ENCODE measurements at regions not wholly inside any gene's neighbourhood (a gene's known extent, or its start where the extent isn't known, plus 50 kb on each side); places are given as distances from the start of the nearest gene placed in this dataset.

GRCh38 chr5:17690473-17690872 is 56.2 kb downstream of the TAF11L14 start:
- ATAC-seq (no peak), DNase-seq (no peak)
- Mint-ChIP-seq H3K9me3 (ENCODE audit: insufficient read depth) (no peaks in the 10 kb centered on the region), H3K4me3 (no peak overlapping the region), H3K36me3 (ENCODE audit: low read depth) (no peaks in the 10 kb centered on the region), H3K27me3 (ENCODE audit: low read depth) (no peaks in the 10 kb centered on the region), H3K27ac (no peak overlapping the region), H3K4me1 (ENCODE audit: low read depth) (no peaks in the 10 kb centered on the region)
- POLR2A ChIA-PET: no interaction called here
- CTCF ChIA-PET: no interaction called here

DNA sequence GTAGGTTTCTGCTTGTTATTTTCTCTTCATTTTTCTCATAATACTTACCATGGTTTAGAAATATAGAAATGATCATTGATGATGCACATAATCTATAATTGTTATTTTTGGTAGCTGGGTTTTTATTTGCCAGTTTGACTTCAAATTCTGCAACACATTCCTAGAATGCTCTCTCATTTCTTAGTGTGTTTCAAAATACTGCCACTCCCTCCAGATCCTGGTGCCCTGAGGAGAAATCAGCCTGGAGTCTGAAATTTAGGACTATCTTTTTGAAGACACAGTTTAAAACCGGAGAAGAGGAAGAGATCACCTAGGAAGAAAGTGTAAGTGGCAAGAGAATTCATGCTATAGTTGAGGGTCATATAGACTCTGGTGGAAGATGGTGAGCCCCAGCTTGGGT is 57.5 kb downstream of the TAF11L14 start:
- ATAC-seq (no peak), DNase-seq (no peak)
- H3K4me3 Mint-ChIP-seq: no peak overlapping the region
- no peaks in the 10 kb centered on the region for H3K27me3 Mint-ChIP-seq (ENCODE audit: low read depth)
- no peaks in the 10 kb centered on the region for H3K36me3 Mint-ChIP-seq (ENCODE audit: low read depth)
- ChIA-PET POLR2A (no interaction called here), CTCF (no interaction called here)
- H3K9me3 Mint-ChIP-seq (ENCODE audit: insufficient read depth): no peaks in the 10 kb centered on the region
- H3K27ac Mint-ChIP-seq: no peak overlapping the region
- no peaks in the 10 kb centered on the region for H3K4me1 Mint-ChIP-seq (ENCODE audit: low read depth)

GRCh38 chr5:17694371-17694770 is 60.1 kb downstream of the TAF11L14 start:
- Mint-ChIP-seq H3K4me3 (no peak overlapping the region), H3K9me3 (ENCODE audit: insufficient read depth) (no peaks in the 10 kb centered on the region), H3K36me3 (ENCODE audit: low read depth) (no peaks in the 10 kb centered on the region), H3K27me3 (ENCODE audit: low read depth) (no peaks in the 10 kb centered on the region), H3K27ac (no peak overlapping the region), H3K4me1 (ENCODE audit: low read depth) (no peaks in the 10 kb centered on the region)
- DNase-seq: no peak
- no peak for ATAC-seq
- ChIA-PET POLR2A (no interaction called here), CTCF (no interaction called here)

DNA sequence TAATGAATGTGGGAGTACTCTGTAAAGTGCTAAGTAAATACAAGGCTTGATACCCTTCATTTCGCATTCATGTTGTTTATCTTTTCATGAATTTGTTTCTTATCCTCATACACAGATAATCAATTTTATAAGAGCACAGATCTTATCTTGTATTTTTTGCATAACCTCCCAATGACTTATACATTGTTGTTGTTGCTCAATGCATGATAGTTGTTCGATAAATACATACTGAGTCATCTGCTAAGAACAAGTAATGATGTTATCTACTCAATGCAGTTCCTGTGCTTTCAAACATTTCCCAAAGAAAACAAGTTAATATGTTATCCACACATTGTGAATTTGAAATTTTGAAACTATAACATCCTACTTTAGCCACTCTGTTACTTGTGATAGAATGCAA is 60.7 kb downstream of the TAF11L14 start:
- no peaks in the 10 kb centered on the region for H3K27me3 Mint-ChIP-seq (ENCODE audit: low read depth)
- H3K36me3 Mint-ChIP-seq (ENCODE audit: low read depth): no peaks in the 10 kb centered on the region
- ATAC-seq: no peak
- no peaks in the 10 kb centered on the region for H3K4me1 Mint-ChIP-seq (ENCODE audit: low read depth)
- no peak for DNase-seq
- no peaks in the 10 kb centered on the region for H3K9me3 Mint-ChIP-seq (ENCODE audit: insufficient read depth)
- CTCF ChIA-PET: no interaction called here
- no peak overlapping the region for H3K27ac Mint-ChIP-seq
- H3K4me3 Mint-ChIP-seq: no peak overlapping the region
- POLR2A ChIA-PET: no interaction called here

GRCh38 chr5:17696627-17697026 is 62.4 kb downstream of the TAF11L14 start:
- no peaks in the 10 kb centered on the region for H3K36me3 Mint-ChIP-seq (ENCODE audit: low read depth)
- H3K9me3 Mint-ChIP-seq (ENCODE audit: insufficient read depth): no peaks in the 10 kb centered on the region
- no peaks in the 10 kb centered on the region for H3K27me3 Mint-ChIP-seq (ENCODE audit: low read depth)
- no peak overlapping the region for H3K27ac Mint-ChIP-seq
- DNase-seq (no peak), ATAC-seq (no peak)
- CTCF ChIA-PET: no interaction called here
- no peak overlapping the region for H3K4me3 Mint-ChIP-seq
- POLR2A ChIA-PET: no interaction called here
- no peaks in the 10 kb centered on the region for H3K4me1 Mint-ChIP-seq (ENCODE audit: low read depth)

DNA sequence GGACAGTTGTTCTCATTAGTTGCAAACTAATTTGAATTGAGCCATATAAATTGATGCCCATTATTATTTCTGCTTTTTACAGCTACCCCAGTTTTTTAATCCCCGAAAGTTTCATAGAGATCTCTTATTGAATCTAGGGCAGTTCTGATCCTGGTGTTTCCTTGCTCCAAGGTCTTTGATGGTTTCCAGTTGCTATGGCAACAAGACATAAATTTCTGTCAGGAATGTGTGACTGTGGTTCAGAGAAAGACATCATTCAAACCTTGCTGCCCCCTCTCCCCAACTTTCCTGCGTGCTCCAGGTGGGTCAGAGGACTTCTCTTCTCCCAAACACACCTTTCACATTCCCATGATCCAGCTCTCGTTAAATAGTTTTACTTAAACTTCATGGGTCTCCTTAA is 63.4 kb downstream of the TAF11L14 start:
- ChIA-PET POLR2A (no interaction called here), CTCF (no interaction called here)
- ATAC-seq: no peak
- H3K4me1 Mint-ChIP-seq (ENCODE audit: low read depth): no peaks in the 10 kb centered on the region
- DNase-seq: no peak
- no peak overlapping the region for H3K4me3 Mint-ChIP-seq
- H3K36me3 Mint-ChIP-seq (ENCODE audit: low read depth): no peaks in the 10 kb centered on the region
- no peaks in the 10 kb centered on the region for H3K9me3 Mint-ChIP-seq (ENCODE audit: insufficient read depth)
- no peak overlapping the region for H3K27ac Mint-ChIP-seq
- no peaks in the 10 kb centered on the region for H3K27me3 Mint-ChIP-seq (ENCODE audit: low read depth)

DNA sequence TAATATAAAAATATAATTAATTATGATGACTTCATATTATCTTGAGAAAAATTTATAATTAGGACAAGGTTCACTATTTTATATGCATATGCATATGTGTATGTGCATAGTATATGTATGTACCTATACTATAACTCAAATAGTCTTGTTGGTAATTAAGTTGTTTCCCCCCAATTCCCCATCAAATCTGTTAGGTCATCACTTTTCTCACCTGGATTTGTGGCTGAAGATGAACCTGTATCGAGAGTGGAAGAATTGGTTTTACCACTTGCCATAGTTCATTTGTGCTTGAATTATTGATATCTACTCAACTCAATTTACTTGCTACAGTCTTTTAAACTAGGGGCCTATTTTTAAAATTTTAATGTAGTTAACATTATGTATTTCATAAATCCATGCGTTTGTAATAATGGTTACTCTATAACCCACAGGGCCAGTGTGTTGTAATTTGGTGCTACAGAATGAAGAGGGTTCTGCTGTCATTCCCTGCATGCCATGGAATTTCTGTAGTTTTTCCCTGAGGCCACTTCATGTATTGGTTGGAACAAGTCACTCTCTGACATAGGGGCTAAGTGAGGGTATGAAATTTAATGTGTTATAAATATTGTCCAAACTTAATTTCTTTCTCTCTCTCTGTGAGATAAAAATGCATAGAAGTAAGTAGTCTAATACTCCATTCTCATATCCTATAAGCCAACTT is 74.9 kb downstream of the TAF11L14 start:
- peaks cover 20% of the 10 kb centered on the region for H3K9me3 Mint-ChIP-seq (ENCODE audit: insufficient read depth)
- H3K27ac Mint-ChIP-seq: no peak overlapping the region
- ATAC-seq (no peak), DNase-seq (no peak)
- H3K4me1 Mint-ChIP-seq (ENCODE audit: low read depth): no peaks in the 10 kb centered on the region
- ChIA-PET CTCF (no interaction called here), POLR2A (no interaction called here)
- no peaks in the 10 kb centered on the region for H3K27me3 Mint-ChIP-seq (ENCODE audit: low read depth)
- H3K36me3 Mint-ChIP-seq (ENCODE audit: low read depth): no peaks in the 10 kb centered on the region
- H3K4me3 Mint-ChIP-seq: no peak overlapping the region

DNA sequence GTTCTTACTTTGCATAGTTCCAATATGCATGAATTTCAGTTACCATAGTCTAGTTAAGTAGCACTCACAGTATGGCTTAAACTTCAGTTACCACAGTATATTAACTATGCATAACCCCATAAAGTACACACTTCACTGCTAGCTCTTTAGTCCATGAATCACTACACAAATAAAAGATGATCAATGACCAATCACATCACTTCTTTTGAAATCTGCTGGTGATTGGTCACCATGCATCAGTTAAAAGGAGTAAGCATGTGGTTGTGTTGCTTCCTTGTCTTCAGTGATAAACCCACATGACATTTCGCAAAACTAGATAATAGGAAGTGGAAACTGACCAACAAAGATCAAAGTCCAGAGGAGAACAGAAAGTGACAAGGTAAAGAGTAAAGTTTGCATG is 79.0 kb downstream of the TAF11L14 start:
- POLR2A ChIA-PET: no interaction called here
- Mint-ChIP-seq H3K27ac (no peak overlapping the region), H3K4me1 (ENCODE audit: low read depth) (no peaks in the 10 kb centered on the region), H3K4me3 (no peak overlapping the region), H3K36me3 (ENCODE audit: low read depth) (no peaks in the 10 kb centered on the region), H3K9me3 (ENCODE audit: insufficient read depth) (peaks cover 20% of the 10 kb centered on the region), H3K27me3 (ENCODE audit: low read depth) (no peaks in the 10 kb centered on the region)
- CTCF ChIA-PET: no interaction called here
- DNase-seq (no peak), ATAC-seq (no peak)

DNA sequence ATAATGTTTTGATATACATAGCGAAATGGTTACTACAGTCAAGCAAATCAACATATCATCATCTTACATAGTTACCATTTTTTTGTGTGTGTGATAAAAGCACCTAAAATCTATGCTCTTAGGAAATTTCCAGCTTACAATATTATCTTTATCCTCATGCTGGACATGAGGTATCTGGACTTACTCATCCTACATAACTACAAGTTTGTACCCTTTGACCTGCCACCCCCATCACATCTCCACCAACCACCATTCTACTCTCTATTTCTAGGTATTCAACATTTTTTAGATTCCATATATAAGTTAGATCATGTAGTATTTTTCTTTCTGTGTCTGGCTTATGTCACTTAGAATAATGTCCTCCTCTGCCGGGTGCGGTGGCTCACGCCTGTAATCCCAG is 79.9 kb downstream of the TAF11L14 start:
- no peaks in the 10 kb centered on the region for H3K4me1 Mint-ChIP-seq (ENCODE audit: low read depth)
- CTCF ChIA-PET: no interaction called here

DNA sequence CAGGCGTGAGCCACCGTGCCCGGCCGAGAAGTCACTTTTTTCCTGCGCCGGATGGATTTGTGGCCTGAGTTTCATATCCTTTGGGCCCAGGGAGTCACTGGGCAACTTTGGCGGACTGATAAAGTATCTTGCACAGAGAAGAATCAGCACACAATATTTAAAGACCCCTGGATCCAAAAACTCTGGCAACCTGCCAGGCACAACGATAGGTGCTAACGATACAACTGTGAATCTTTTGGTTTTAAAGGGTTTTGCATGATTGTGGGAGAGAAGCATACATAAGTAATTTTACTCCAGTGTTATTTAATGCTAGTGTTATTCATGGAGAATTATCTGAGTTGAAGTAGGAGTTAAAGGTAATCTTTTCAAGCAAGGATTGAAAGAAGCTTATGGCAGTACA is 85.3 kb downstream of the TAF11L14 start:
- ATAC-seq: no peak
- no peak overlapping the region for H3K4me3 Mint-ChIP-seq
- no peaks in the 10 kb centered on the region for H3K27me3 Mint-ChIP-seq (ENCODE audit: low read depth)
- no peaks in the 10 kb centered on the region for H3K4me1 Mint-ChIP-seq (ENCODE audit: low read depth)
- no peak for DNase-seq
- H3K27ac Mint-ChIP-seq: no peak overlapping the region
- peaks cover 34% of the 10 kb centered on the region for H3K9me3 Mint-ChIP-seq (ENCODE audit: insufficient read depth)
- POLR2A ChIA-PET: no interaction called here
- CTCF ChIA-PET: no interaction called here
- H3K36me3 Mint-ChIP-seq (ENCODE audit: low read depth): no peaks in the 10 kb centered on the region

More for the DNA sequence above, 79.9 kb downstream of the TAF11L14 start:
- Mint-ChIP-seq H3K27ac (no peak overlapping the region), H3K4me3 (no peak overlapping the region), H3K36me3 (ENCODE audit: low read depth) (no peaks in the 10 kb centered on the region), H3K9me3 (ENCODE audit: insufficient read depth) (peaks cover 23% of the 10 kb centered on the region), H3K27me3 (ENCODE audit: low read depth) (no peaks in the 10 kb centered on the region)
- no peak for DNase-seq
- POLR2A ChIA-PET: no interaction called here
- no peak for ATAC-seq

GRCh38 chr5:17720071-17720470 is 85.8 kb downstream of the TAF11L14 start:
- ATAC-seq: no peak
- H3K27ac Mint-ChIP-seq: no peak overlapping the region

DNA sequence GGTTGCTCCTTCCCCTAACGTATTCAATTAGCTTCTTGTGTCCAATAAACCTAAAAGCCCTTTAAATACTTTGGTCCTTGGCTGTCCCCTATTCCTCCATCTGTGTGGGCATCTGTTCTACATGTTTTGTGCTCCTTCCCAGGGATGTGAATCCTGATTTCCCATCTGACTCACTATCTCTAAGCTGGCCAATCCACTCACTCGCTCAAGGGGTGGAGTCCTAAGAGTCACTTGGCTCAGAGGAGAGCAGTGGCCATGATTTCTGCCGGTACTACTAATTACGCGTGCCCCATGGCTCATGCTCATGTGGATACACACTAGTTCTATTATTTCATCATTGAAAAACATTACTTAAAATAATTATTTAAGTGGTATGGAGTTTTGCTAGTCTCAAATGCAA is 89.6 kb downstream of the TAF11L14 start:
- H3K27ac Mint-ChIP-seq: no peak overlapping the region
- H3K4me1 Mint-ChIP-seq (ENCODE audit: low read depth): no peaks in the 10 kb centered on the region
- H3K9me3 Mint-ChIP-seq (ENCODE audit: insufficient read depth): peaks cover 24% of the 10 kb centered on the region
- ATAC-seq (no peak), DNase-seq (no peak)
- no peak overlapping the region for H3K4me3 Mint-ChIP-seq
- H3K27me3 Mint-ChIP-seq (ENCODE audit: low read depth): no peaks in the 10 kb centered on the region
- ChIA-PET POLR2A (no interaction called here), CTCF (no interaction called here)
- no peaks in the 10 kb centered on the region for H3K36me3 Mint-ChIP-seq (ENCODE audit: low read depth)

More at GRCh38 chr5:17720071-17720470, 85.8 kb downstream of the TAF11L14 start:
- Mint-ChIP-seq H3K9me3 (ENCODE audit: insufficient read depth) (peaks cover 34% of the 10 kb centered on the region), H3K27me3 (ENCODE audit: low read depth) (no peaks in the 10 kb centered on the region), H3K4me1 (ENCODE audit: low read depth) (no peaks in the 10 kb centered on the region), H3K36me3 (ENCODE audit: low read depth) (no peaks in the 10 kb centered on the region), H3K4me3 (no peak overlapping the region)
- POLR2A ChIA-PET: no interaction called here
- DNase-seq: no peak
- CTCF ChIA-PET: no interaction called here

DNA sequence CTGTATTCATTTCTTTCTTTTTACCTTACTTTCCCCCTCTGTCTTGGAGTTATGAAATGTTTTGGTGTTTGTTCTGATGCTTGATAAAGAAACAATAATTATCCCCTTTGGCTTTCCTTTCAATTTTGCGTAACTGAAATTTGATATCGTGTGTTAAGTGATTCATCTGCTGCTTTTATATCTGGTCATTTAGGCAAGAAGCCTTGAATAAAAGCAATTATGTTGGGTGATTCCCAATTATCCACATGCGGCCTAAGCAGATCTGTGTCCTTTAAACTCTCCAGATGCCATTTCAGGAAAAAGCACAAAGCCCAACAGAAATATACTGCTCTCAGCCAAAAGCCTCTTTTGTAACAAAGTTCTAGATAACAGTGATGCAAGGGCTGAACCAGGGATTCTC is 92.8 kb downstream of the TAF11L14 start:
- Mint-ChIP-seq H3K27ac (no peak overlapping the region), H3K4me1 (ENCODE audit: low read depth) (no peaks in the 10 kb centered on the region), H3K9me3 (ENCODE audit: insufficient read depth) (peaks cover 4% of the 10 kb centered on the region), H3K4me3 (no peak overlapping the region), H3K27me3 (ENCODE audit: low read depth) (no peaks in the 10 kb centered on the region), H3K36me3 (ENCODE audit: low read depth) (no peaks in the 10 kb centered on the region)
- ATAC-seq: no peak
- CTCF ChIA-PET: no interaction called here
- POLR2A ChIA-PET: no interaction called here
- no peak for DNase-seq

All from activated CD8-positive, alpha-beta T cell treated with anti-CD3 and anti-CD28 coated beads, Interleukin-2, amount 10 ng/mL, durations not matched to agents 7 days and 5 days (primary cell).